Adrenal gland (tissue), 9 donors: ENCODE measurements at regions not wholly inside any gene's neighbourhood (a gene's known extent, or its start where the extent isn't known, plus 50 kb on each side); places are given as distances from the start of the nearest gene placed in this dataset.

Experiments
- DNase-seq, 7 donors: peaks; one replicate each; pipeline ENCODE4 v3.0.0-alpha.2; 2019 to 2020
- H3K27ac ChIP-seq, 5 donors: fragments of 200-600 bp; sonication (generic) in 4 of 5; 1 replicate in 3 of 5; 2 replicates in 2 of 5; pipeline versions ENCODE4 v1.5.1 to v1.8.0; 2016 to 2020; ENCODE audit warnings: mild to moderate bottlenecking in 1 of 5
- H3K27me3 ChIP-seq: fragments of 200-600 bp; 2 replicates; pipeline ENCODE4 v1.8.0; 2021
- H3K36me3 ChIP-seq, 2 donors: fragments of 200-600 bp; replicated peaks in 1 of 2; 1 replicate in 1 of 2; 2 replicates in 1 of 2; pipeline versions ENCODE4 v1.5.1 to v1.8.0; 2018 to 2022
- H3K4me1 ChIP-seq, 2 donors: fragments of 200-600 bp; replicated peaks in 1 of 2; 1 replicate in 1 of 2; 2 replicates in 1 of 2; pipeline versions ENCODE4 v1.5.1 to v1.8.0; 2018 to 2021
- H3K4me3 ChIP-seq, 4 donors: fragments of 200-600 bp; sonication (generic) in 3 of 4; one replicate each; pipeline ENCODE4 v1.5.1; 2016 to 2018
- H3K9me3 ChIP-seq, 3 donors: fragments of 200-600 bp; sonication (generic) in 1 of 3; replicated peaks in 1 of 3; 1 replicate in 2 of 3; 2 replicates in 1 of 3; pipeline versions ENCODE4 v1.5.1 to v1.8.0; 2016 to 2021
- POLR2A ChIP-seq, 2 donors: fragments of 450-650 bp; IDR thresholded peaks; one replicate each; pipeline ENCODE4 v1.6.1; 2017; ENCODE audit warnings: antibody characterized with exemption in 2 of 2, mild to moderate bottlenecking in 2 of 2, moderate library complexity in 1 of 2
- WGBS, 4 donors: extraction: QIAGEN DNeasy Blood & Tissue Kit in 2 of 4; methylation state at CpG; one replicate each; pipeline versions ENCODE4 v1.1.5 to v1.1.7; 2013 to 2017; 5-methylcytosine and 5-hydroxymethylcytosine counted together
- intact Hi-C, 2 donors: fragments of 100-400 bp; cut with DNase I; formaldehyde crosslinking; loops; one replicate each; pipeline versions ENCODE4 v1.14.1 to v1.15.0; 2022 to 2023
- TF ChIP-seq, protein P1 (sequence below), 6 experiments: fragments of 450-650 bp in 4 of 6; fragments of 200-600 bp in 2 of 6; sonication (generic) in 1 of 6; IDR thresholded peaks; 1 replicate in 5 of 6; 2 replicates in 1 of 6; pipeline versions ENCODE4 v1.5.1 to v1.8.0; 2016 to 2021; ENCODE audit warnings: antibody characterized with exemption in 6 of 6, mild to moderate bottlenecking in 2 of 6, moderate library complexity in 1 of 6
- donor health status: healthy with polysubstance abuse.
- donor health status: Bipolar disorder and iron deficiency.
- donor health status: DM: yes; HTN: yes; CAD: no.
- donor health status: DM: no; HTN: no; CAD: no.
- donor health status: DM: no; HTN: no; CAD: no.

- no peaks in the 10 kb centered on the region for H3K4me1 ChIP-seq
- H3K9me3 ChIP-seq, result peaks cover 0 to 4% (median 0%) of the 10 kb centered on the region in 3 donors
- TF ChIP-seq POLR2A (IDR thresholded peaks at IDR 0.05), result no peak
- TF ChIP-seq, protein P1, sequence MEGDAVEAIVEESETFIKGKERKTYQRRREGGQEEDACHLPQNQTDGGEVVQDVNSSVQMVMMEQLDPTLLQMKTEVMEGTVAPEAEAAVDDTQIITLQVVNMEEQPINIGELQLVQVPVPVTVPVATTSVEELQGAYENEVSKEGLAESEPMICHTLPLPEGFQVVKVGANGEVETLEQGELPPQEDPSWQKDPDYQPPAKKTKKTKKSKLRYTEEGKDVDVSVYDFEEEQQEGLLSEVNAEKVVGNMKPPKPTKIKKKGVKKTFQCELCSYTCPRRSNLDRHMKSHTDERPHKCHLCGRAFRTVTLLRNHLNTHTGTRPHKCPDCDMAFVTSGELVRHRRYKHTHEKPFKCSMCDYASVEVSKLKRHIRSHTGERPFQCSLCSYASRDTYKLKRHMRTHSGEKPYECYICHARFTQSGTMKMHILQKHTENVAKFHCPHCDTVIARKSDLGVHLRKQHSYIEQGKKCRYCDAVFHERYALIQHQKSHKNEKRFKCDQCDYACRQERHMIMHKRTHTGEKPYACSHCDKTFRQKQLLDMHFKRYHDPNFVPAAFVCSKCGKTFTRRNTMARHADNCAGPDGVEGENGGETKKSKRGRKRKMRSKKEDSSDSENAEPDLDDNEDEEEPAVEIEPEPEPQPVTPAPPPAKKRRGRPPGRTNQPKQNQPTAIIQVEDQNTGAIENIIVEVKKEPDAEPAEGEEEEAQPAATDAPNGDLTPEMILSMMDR (IDR thresholded peaks at IDR 0.05), result no peak
- H3K27me3 ChIP-seq, result no peaks in the 10 kb centered on the region
- H3K27ac ChIP-seq, result no peak overlapping the region
- 62 to 73% (median 63%) methylated on average over 9 of the region's 9 CpGs for WGBS, 4 donors
- H3K36me3 ChIP-seq, result no peaks in the 10 kb centered on the region
- intact Hi-C loops, result no loop called here
- no peak for DNase-seq
- H3K4me3 ChIP-seq, result no peak overlapping the region
Measured at GRCh38 chr12:32039347-32039746, 67.3 kb upstream of the BICD1 start.

DNA sequence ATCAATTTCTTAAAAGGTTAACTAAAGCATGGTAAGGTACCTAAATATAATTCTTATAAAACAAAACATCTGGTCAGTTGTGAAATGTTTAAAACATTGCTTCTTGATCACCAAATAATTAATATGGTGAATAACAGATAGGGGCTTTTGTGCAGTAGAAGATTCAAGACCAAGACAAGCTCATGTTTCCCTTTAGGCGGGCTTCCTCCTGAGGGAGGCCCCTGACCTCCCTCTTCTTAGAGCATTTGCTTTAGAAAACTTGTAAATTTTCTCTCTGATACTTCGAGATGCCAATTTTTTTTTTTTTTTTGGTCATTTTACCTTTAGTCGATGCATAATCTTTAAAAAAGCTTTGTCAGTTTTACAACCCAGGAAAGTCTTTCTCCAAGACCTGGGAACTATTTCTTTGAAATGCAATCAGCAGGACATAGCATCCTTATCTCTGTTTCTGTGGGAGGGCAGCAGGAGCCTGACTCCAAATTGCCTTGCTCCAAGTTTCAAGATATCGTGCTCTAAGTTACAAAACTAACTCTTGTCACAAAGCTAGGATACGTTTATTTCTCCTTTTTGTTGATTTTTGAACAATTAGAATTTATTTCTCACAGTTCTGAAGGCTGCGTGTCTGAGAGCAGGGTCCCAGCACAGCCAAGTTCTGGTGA is 66.6 kb upstream of the BICD1 start:
- 48 to 74% (median 51%) methylated on average over 6 of the region's 6 CpGs for WGBS, 4 donors
- Histone ChIP-seq H3K27ac (no peak overlapping the region), H3K27me3 (no peaks in the 10 kb centered on the region), H3K4me3 (no peak overlapping the region), H3K9me3 (peaks cover 0 to 4% (median 0%) of the 10 kb centered on the region in 3 donors), H3K4me1 (no peaks in the 10 kb centered on the region), H3K36me3 (no peaks in the 10 kb centered on the region)
- intact Hi-C loops, result no loop called here
- DNase-seq, result no peak
- no peak for TF ChIP-seq POLR2A (IDR thresholded peaks at IDR 0.05)
- TF ChIP-seq, protein P1 (IDR thresholded peaks at IDR 0.05), result no peak

- TF ChIP-seq, protein P1 (IDR thresholded peaks at IDR 0.05), result no peak
- TF ChIP-seq POLR2A (IDR thresholded peaks at IDR 0.05), result no peak
- Histone ChIP-seq H3K4me1 (no peaks in the 10 kb centered on the region), H3K4me3 (no peak overlapping the region), H3K36me3 (no peaks in the 10 kb centered on the region), H3K9me3 (peaks cover 0 to 4% (median 0%) of the 10 kb centered on the region in 3 donors), H3K27me3 (no peaks in the 10 kb centered on the region), H3K27ac (no peak overlapping the region)
- 70 to 94% (median 89%) methylated on average over 9 of the region's 9 CpGs for WGBS, 4 donors
- no peak for DNase-seq
- intact Hi-C loops, result no loop called here
Measured at GRCh38 chr12:32043928-32044549, 62.6 kb upstream of the BICD1 start.

DNA sequence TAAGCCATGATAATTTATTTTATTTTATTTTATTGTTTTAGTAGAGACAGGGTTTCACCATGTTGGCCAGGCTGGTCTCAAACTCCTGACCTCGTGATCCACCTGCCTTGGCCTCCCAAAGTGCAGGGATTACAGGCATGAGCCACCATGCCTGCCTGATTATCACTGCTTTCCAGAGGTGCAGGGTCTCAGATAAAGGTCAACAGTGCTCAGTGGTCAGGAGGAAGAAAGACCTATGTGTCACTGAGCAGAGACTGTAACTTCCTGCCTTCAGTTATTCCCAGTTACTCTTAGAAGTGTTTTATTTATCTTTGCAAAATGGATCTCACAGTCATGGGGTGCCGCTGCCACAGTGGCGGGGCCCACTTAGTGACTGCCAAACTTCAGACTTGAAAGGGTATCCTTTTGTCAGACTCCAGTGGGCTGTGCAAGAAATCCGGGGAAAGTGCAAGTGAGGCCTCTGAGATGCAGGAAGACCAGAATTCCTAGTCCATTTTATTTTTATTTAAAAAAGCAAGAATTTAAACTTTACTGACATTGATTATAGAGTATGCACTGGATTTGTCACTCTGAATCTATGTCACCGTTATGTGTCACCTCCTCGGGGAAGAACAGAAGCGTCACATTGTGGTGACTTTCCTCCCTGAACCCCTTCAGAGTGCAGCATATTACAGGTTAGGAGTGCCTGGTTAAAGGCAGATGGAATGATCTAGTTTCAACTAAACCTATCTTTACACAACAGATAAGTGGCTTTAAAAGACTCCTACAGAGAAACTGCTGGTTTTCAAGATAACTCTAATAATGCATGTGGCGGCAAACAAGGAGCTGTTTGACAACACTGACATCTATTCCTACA is 59.1 kb upstream of the BICD1 start:
- Histone ChIP-seq H3K9me3 (peaks cover 0 to 4% (median 0%) of the 10 kb centered on the region in 3 donors), H3K4me3 (no peak overlapping the region), H3K27ac (no peak overlapping the region), H3K4me1 (no peaks in the 10 kb centered on the region), H3K36me3 (no peaks in the 10 kb centered on the region), H3K27me3 (no peaks in the 10 kb centered on the region)
- no peak for DNase-seq
- intact Hi-C loops, result no loop called here
- 86 to 88% (median 87%) methylated on average over 8 of the region's 8 CpGs for WGBS, 4 donors
- no peak for TF ChIP-seq POLR2A (IDR thresholded peaks at IDR 0.05)
- TF ChIP-seq, protein P1 (IDR thresholded peaks at IDR 0.05), result no peak
